Activated naive CD4-positive, alpha-beta T cell treated with anti-CD3 and anti-CD28 coated beads for 36 hours (primary cell): ENCODE measurements at regions not wholly inside any gene's neighbourhood (a gene's known extent, or its start where the extent isn't known, plus 50 kb on each side); places are given as distances from the start of the nearest gene placed in this dataset.

Source experiments
- CTCF ChIA-PET: fragments of 350-600 bp; sonication (Branson Sonifier 250); formaldehyde crosslinking; loops from one replicate; lab custom pipeline; 2021; ENCODE audit warnings: antibody characterized with exemption; lab: Charles Lee
- DNase-seq: peaks from one replicate; pipeline ENCODE4 v3.0.0-alpha.2; 2020
- H3K27ac Mint-ChIP-seq: one replicate; pipeline ENCODE4 v1.8.0; 2021; ENCODE audit warnings: mild to moderate bottlenecking, mixed read lengths
- H3K27me3 Mint-ChIP-seq: one replicate; pipeline ENCODE4 v1.8.0; 2021; ENCODE audit warnings: low read depth, mixed read lengths
- H3K36me3 Mint-ChIP-seq: one replicate; pipeline ENCODE4 v1.8.0; 2021; ENCODE audit warnings: low read depth, mixed read lengths
- H3K4me1 Mint-ChIP-seq: one replicate; pipeline ENCODE4 v1.8.0; 2021; ENCODE audit warnings: low read depth, mixed read lengths
- H3K4me3 Mint-ChIP-seq: one replicate; pipeline ENCODE4 v1.8.0; 2021; ENCODE audit warnings: mild to moderate bottlenecking, moderate library complexity, mixed read lengths
- H3K9me3 Mint-ChIP-seq: one replicate; pipeline ENCODE4 v1.8.0; 2021; ENCODE audit warnings: mixed read lengths
- intact Hi-C: fragments of 100-400 bp; cut with micrococcal nuclease; formaldehyde crosslinking; loops from one replicate; pipeline ENCODE4 v1.15.1; 2023

DNA sequence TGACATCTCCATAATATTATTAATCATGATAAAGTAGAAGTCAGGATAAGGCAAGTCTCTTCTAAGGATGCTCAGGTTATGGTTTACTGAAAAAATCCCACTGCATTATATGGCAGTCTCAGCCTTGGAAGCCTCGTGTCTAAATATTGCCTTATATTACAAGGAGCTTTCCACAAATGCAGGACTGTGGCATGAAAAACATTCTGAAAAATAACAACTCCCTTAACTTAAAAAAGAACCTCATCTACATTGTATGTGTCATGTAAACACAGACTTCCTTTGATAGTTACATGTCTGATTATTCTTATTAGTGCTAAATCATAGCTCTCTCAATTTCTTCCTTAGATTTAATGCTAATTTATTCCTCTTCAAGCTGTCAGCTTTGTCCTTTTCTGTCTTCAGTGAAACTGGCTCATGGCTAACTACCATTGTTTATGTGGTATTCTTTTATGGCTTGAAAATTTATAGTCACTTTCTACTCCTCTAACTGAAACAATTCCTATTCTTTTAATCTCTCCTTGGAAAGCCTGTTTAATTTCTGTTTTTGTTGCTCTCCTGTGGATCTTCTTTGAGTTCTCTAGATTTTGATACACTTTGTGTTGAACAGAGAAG, 156.1 kb downstream of the KIF20B start:
- DNase-seq, result no peak
- Mint-ChIP-seq H3K36me3 (no peaks in the 10 kb centered on the region), H3K9me3 (no peaks in the 10 kb centered on the region), H3K27ac (no peak overlapping the region), H3K27me3 (peaks cover 2% of the 10 kb centered on the region), H3K4me3 (no peak overlapping the region), H3K4me1 (peaks cover 25% of the 10 kb centered on the region)
- intact Hi-C loops, result no loop called here
- CTCF ChIA-PET, result no interaction called here

DNA sequence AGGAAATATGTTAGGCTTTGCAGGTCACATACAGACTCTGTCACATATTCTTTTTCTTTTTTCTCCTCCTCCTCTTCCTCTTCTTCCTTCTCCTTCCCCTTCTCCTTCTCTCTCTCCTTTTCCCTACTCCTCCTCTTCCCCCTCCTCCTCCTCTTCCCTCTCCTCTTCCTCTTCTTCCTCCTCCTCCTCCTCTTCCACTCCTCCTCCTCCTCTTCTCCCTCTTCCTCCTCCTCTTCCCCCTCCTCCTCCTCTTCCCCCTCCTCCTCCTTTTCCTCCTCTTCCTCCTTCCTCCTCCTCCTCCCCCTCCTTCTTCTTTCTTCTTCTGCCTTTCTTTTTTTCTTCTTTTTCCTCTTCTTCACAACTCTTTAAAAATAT, 159.8 kb downstream of the KIF20B start:
- CTCF ChIA-PET, result interaction anchor here (0.9 to 1.1 kb wide), 2 partner anchors 72 to 115 kb away, joined by 3 to 4 read pairs; no protein-coding TSS in a partner anchor
- intact Hi-C loops, result loop anchor here (1.0 to 5.0 kb wide), 5 partner anchors 160 to 1341 kb away; partner anchors contain the start of genes IFIT5 and KIF20B
- H3K4me1 Mint-ChIP-seq, result peaks cover 27% of the 10 kb centered on the region
- DNase-seq, result no peak
- peak overlapping the region; percentile 10 for H3K4me3 Mint-ChIP-seq
- H3K27ac Mint-ChIP-seq, result peak overlapping the region; percentile 83
- H3K9me3 Mint-ChIP-seq, result no peaks in the 10 kb centered on the region
- H3K36me3 Mint-ChIP-seq, result no peaks in the 10 kb centered on the region
- no peaks in the 10 kb centered on the region for H3K27me3 Mint-ChIP-seq

DNA sequence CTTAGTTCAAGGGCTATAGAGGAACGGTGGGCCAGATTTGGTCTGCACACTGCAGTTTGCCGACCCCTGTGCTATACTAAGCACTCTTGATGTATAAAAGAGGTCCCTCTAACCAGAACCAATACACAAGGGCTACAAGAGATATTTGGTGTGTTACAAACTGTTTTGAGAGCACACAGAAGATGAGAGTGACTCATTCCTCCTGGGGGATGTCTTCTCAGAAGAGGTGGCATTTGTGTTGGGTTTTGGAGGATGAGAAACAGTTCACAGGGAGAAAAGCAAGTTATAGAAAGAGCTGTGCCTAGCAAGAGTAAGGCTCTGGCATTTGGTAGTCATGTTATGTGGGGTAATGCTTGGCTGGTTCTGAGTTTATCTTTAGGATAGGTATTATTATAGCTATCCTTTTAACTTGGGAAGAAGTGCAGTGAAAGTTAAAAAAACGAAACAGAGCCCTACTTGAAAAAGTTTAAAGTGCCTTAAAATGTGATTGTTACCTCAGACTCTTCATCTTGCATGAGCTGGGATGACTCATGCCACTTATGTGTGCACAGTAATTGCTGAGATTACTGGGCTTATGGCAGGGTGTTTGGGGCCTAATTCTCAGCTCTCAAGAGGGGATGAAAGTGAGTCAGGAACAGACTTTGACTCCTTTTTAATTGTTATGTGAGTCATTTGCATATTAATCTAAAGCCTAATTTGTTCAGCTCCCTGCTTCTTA, 160.4 kb downstream of the KIF20B start:
- CTCF ChIA-PET, result interaction anchor here (0.9 to 1.1 kb wide), 2 partner anchors 56 to 114 kb away, joined by 3 read pairs; no protein-coding TSS in a partner anchor
- no peak overlapping the region for H3K4me3 Mint-ChIP-seq
- no peaks in the 10 kb centered on the region for H3K9me3 Mint-ChIP-seq
- peak; percentile 69 for DNase-seq
- no peaks in the 10 kb centered on the region for H3K36me3 Mint-ChIP-seq
- intact Hi-C loops, result loop anchor here (1.0 to 5.0 kb wide), 9 partner anchors 23 to 1341 kb away; partner anchors contain the start of genes IFIT5, KIF20B and PANK1
- peak overlapping the region; percentile 83 for H3K27ac Mint-ChIP-seq
- H3K27me3 Mint-ChIP-seq, result no peaks in the 10 kb centered on the region
- peaks cover 27% of the 10 kb centered on the region for H3K4me1 Mint-ChIP-seq

DNA sequence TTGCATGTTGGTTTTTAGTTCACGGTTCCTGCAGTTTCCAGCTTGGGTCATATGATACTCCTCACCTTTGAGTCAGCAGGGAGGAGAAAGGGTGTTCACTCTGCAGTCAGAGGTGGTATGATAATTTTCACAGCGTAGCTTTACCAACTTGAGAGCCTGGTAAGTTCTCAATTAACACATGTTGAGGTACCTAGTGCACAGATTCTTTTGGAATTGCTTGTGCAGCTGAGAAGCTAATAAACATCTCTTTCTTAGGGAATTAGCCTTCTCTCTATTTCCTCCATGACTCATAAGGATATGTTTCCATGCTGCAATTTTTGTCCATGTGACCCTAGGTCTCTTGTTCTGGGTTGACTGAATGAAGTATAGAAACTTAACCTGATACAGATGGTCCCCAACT, 166.6 kb downstream of the KIF20B start:
- H3K27me3 Mint-ChIP-seq, result peaks cover 5% of the 10 kb centered on the region
- no peak overlapping the region for H3K4me3 Mint-ChIP-seq
- no peak overlapping the region for H3K27ac Mint-ChIP-seq
- no peaks in the 10 kb centered on the region for H3K36me3 Mint-ChIP-seq
- no peaks in the 10 kb centered on the region for H3K9me3 Mint-ChIP-seq
- intact Hi-C loops, result no loop called here
- no peaks in the 10 kb centered on the region for H3K4me1 Mint-ChIP-seq
- no peak for DNase-seq
- CTCF ChIA-PET, result no interaction called here

DNA sequence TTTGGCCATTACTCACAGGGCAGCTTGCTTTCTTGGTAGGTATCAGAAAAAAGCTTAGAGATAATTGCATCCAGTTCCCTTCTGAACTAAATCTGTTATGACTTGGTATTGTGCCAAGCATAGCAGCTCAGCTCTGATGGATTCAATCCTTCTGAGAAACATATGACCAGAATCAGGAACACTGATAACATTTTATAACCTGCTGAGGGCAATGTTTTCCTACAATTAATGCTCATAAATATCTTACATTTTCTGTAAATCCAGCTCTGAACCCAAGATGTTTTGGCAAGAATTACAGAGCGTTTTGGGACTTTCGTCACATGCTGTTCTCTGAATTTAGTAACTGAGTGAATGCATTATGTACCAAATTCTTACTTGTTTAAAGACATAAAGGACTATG, 167.8 kb downstream of the KIF20B start:
- intact Hi-C loops, result no loop called here

DNA sequence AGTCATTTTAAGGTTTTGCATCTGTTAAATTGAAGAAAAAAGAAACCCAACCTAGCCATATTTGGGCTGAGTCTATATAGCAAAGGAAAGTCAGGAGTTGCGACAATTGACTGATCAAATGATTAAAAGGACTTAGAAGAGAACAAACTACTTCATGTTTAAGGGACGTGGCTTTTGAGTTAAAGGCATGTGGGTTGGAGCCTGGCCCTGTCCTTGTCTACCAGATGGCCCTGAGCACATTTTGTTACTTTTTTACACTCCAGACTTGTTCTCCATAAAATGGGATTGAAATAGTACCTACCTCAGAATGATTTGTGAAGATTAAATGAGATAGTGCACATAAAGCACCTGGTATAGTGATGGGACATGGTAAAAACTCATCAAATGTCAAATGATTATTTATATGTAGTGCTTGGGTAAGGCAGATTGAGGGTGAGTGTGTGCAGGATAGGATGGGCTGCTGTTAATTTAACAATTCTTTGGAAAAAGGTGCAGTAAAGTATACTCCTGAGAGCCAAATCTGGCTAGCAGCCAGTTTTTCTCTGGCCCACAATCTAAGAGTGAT, 168.3 kb downstream of the KIF20B start:
- CTCF ChIA-PET, result interaction anchor here (1.0 kb wide), 1 partner anchor 82 kb away, joined by 3 read pairs; no protein-coding TSS in a partner anchor
- no peaks in the 10 kb centered on the region for H3K9me3 Mint-ChIP-seq
- H3K4me3 Mint-ChIP-seq, result no peak overlapping the region
- peaks cover 5% of the 10 kb centered on the region for H3K27me3 Mint-ChIP-seq
- no peak for DNase-seq
- H3K27ac Mint-ChIP-seq, result no peak overlapping the region
- H3K4me1 Mint-ChIP-seq, result no peaks in the 10 kb centered on the region
- H3K36me3 Mint-ChIP-seq, result no peaks in the 10 kb centered on the region
- intact Hi-C loops, result no loop called here

More for the DNA sequence above, 167.8 kb downstream of the KIF20B start:
- H3K27me3 Mint-ChIP-seq, result peaks cover 5% of the 10 kb centered on the region
- no peak overlapping the region for H3K4me3 Mint-ChIP-seq
- no peaks in the 10 kb centered on the region for H3K4me1 Mint-ChIP-seq
- H3K36me3 Mint-ChIP-seq, result no peaks in the 10 kb centered on the region
- CTCF ChIA-PET, result interaction anchor here (1.0 kb wide), 1 partner anchor 82 kb away, joined by 3 read pairs; no protein-coding TSS in a partner anchor
- no peak for DNase-seq
- no peak overlapping the region for H3K27ac Mint-ChIP-seq
- no peaks in the 10 kb centered on the region for H3K9me3 Mint-ChIP-seq

DNA sequence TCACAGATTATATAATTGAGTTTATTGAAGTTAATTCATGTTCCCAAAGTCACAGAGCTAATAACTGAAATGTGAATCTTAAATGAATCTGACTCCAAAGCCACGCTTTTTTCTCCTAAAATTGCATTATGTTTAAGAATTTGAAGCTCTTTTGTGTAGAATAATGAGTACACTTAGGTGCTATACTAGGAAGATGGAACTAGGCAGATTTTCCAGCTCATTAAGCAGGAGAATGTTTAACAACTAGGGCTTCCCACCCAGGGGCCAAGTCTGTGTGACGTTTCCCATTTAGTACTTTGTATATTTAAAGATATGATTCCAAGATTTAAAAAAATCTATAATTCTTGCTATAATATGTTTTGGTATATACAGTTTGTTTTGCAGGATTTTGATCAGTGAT, 169.5 kb downstream of the KIF20B start:
- DNase-seq, result no peak
- no peak overlapping the region for H3K4me3 Mint-ChIP-seq
- no peaks in the 10 kb centered on the region for H3K36me3 Mint-ChIP-seq
- H3K4me1 Mint-ChIP-seq, result no peaks in the 10 kb centered on the region
- intact Hi-C loops, result no loop called here
- H3K27ac Mint-ChIP-seq, result no peak overlapping the region
- no peaks in the 10 kb centered on the region for H3K9me3 Mint-ChIP-seq
- CTCF ChIA-PET, result no interaction called here
- peaks cover 10% of the 10 kb centered on the region for H3K27me3 Mint-ChIP-seq

DNA sequence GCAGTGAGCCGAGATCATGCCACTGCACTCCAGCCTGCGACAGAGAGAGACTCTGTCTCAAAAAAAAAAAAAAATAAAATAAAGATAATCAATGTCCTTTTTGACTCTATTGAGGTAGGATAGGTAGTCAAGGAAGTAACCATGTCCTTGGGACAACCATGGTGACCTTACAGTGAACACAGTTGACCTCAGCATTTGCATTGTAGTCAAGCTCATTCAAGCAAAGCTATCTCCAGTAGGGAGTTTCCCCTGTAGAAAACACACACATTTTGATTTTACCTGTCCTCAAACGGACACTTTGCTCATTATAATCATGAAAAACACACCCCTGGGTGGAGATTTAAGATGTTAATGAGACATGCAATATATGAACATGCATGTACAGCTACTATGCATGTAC, 171.7 kb downstream of the KIF20B start:
- Mint-ChIP-seq H3K9me3 (no peaks in the 10 kb centered on the region), H3K27ac (no peak overlapping the region), H3K4me3 (no peak overlapping the region), H3K27me3 (peaks cover 10% of the 10 kb centered on the region), H3K4me1 (no peaks in the 10 kb centered on the region), H3K36me3 (no peaks in the 10 kb centered on the region)
- intact Hi-C loops, result no loop called here
- CTCF ChIA-PET, result no interaction called here
- DNase-seq, result no peak

DNA sequence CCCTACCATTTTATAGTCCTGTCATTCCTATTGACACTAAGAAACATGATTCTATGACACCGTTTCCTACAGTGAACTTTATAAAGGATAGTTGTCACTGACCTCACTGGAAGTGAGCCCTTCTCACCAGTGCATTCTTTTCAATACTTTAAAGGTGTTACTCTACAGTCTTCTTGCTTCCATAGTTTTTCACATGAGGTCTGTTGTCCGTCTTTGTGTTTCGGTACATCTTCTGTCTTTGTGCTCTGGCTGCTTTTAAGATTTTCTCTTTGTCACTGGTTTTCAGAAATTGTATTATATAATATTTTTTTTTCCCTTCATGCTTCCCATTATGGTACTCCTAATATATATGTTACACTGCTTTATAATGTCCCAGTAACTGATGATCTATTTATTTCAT, 174.2 kb downstream of the KIF20B start:
- no peak overlapping the region for H3K4me3 Mint-ChIP-seq

DNA sequence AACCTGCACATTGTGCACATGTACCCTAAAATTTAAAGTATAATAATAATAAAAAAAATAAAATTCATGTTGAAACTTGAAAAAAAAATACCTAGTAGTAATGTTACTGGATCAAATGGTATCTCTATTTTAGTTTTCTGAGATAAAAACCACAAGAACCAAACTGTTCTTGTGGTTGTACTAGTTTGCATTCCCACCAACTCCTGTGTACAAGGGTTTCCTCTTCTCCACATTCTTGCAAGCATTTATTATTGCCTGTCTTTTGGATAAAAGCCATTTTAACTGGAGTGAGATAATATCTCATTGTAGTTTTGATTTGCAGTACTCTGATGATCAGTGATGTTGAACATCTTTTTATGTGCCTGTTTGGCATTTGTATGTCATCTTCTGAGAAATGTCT, 177.7 kb downstream of the KIF20B start:
- intact Hi-C loops, result no loop called here
- Mint-ChIP-seq H3K9me3 (peaks cover 3% of the 10 kb centered on the region), H3K27me3 (peaks cover 23% of the 10 kb centered on the region), H3K36me3 (peaks cover 1% of the 10 kb centered on the region), H3K27ac (no peak overlapping the region), H3K4me1 (no peaks in the 10 kb centered on the region), H3K4me3 (no peak overlapping the region)
- DNase-seq, result no peak
- CTCF ChIA-PET, result no interaction called here

More for the DNA sequence above, 174.2 kb downstream of the KIF20B start:
- H3K27ac Mint-ChIP-seq, result no peak overlapping the region
- intact Hi-C loops, result no loop called here
- CTCF ChIA-PET, result no interaction called here
- no peak for DNase-seq
- peaks cover 6% of the 10 kb centered on the region for H3K27me3 Mint-ChIP-seq
- no peaks in the 10 kb centered on the region for H3K4me1 Mint-ChIP-seq
- no peaks in the 10 kb centered on the region for H3K9me3 Mint-ChIP-seq
- H3K36me3 Mint-ChIP-seq, result no peaks in the 10 kb centered on the region

DNA sequence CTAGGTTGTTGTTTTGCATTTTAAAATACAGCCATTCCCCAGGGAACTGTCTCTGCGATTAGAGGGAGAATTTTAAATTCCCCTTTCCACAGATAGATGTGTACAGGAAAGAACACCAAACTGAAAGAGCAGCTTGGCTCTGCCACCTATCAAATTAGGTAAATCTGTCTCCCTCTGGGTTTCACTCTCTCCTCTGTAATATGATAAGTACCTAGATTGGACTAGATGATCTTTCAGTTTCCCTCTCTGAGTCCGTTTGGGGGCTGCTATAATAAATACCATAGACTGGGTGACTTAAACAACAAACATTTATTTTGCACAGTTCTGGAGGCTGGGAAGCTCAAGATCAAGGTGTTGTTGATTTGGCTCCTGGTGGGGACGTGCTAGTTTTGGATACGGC, 186.0 kb downstream of the KIF20B start:
- Mint-ChIP-seq H3K9me3 (peaks cover 3% of the 10 kb centered on the region), H3K27me3 (peaks cover 15% of the 10 kb centered on the region), H3K27ac (no peak overlapping the region), H3K4me1 (no peaks in the 10 kb centered on the region), H3K4me3 (no peak overlapping the region), H3K36me3 (peaks cover 1% of the 10 kb centered on the region)
- intact Hi-C loops, result no loop called here
- DNase-seq, result no peak
- CTCF ChIA-PET, result interaction anchor here (1.0 kb wide), 1 partner anchor 92 kb away, joined by 4 read pairs; no protein-coding TSS in a partner anchor

DNA sequence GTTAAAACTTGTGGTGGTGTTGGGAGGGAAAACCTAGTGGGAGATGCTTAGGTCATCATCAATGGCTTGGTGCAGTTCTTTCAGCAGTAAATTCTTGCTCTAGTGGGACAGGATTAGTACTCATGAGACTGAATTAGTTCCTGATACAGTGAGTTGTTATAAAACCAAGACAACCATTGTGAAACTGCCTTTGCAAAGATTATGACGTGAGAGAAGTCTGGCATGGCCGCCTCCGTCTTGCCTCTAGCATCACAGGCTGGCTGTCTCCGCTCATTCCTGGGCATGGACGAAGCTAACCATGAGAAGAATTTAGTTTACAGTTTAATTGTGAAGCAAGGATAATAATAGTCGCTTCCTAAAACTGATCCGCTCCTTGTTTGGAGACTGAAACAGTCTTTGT, 186.4 kb downstream of the KIF20B start:
- no peak overlapping the region for H3K4me3 Mint-ChIP-seq
- intact Hi-C loops, result no loop called here
- no peak overlapping the region for H3K27ac Mint-ChIP-seq
- CTCF ChIA-PET, result interaction anchor here (1.0 kb wide), 1 partner anchor 92 kb away, joined by 4 read pairs; no protein-coding TSS in a partner anchor
- H3K27me3 Mint-ChIP-seq, result peaks cover 12% of the 10 kb centered on the region
- no peaks in the 10 kb centered on the region for H3K4me1 Mint-ChIP-seq
- no peaks in the 10 kb centered on the region for H3K36me3 Mint-ChIP-seq
- no peaks in the 10 kb centered on the region for H3K9me3 Mint-ChIP-seq
- no peak for DNase-seq
